Stimulated activated CD8-positive, alpha-beta memory T cell treated with anti-CD3 and anti-CD28 coated beads, Interleukin-12 subunit alpha, Interleukin-12 subunit beta, amount 100 ng/mL, for 24 hours (primary cell): ENCODE measurements at regions not wholly inside any gene's neighbourhood (a gene's known extent, or its start where the extent isn't known, plus 50 kb on each side); places are given as distances from the start of the nearest gene placed in this dataset.

Experiments used
- DNase-seq: peaks from one replicate; pipeline ENCODE4 v3.0.0-alpha.2; 2020; ENCODE audit errors: extremely low read depth

DNA sequence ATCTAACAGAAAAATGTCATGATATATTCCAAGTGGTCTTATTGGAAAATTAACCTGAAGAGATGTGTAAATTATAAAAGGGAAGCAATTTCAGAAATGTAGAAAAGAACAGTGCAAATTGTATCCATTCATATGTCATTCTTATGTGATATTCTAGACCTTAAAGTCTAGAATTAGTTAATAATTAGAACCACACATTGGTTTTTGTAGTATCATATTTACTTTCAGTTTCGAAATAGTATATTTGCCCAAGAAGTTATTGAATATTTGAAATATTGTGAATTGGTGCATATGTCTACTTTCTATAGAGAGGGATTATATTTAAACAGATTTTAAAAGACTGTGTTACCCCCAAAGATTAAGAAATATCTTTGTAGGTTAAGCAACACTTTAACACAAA, 1348.6 kb upstream of the ACVR2A start:
- DNase-seq = no peak

DNA sequence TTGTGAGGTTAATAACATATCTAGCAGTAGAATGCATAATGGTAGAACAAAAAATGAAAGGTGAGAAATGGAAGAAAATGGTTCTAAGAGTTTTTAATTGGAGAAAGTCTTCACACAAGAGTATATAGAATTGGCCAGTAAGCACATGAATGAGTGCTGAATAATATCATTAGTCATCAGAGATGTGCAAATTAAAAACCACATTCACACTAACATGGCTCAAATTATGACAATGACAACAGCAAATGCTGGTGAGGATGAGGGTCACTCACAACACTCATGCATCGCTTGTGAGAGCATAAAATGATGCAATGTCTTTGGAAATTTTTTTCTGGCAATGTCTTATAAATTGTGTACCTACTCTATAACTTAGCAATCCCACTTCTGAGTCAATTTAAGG, 1355.4 kb upstream of the ACVR2A start:
- no peak for DNase-seq

DNA sequence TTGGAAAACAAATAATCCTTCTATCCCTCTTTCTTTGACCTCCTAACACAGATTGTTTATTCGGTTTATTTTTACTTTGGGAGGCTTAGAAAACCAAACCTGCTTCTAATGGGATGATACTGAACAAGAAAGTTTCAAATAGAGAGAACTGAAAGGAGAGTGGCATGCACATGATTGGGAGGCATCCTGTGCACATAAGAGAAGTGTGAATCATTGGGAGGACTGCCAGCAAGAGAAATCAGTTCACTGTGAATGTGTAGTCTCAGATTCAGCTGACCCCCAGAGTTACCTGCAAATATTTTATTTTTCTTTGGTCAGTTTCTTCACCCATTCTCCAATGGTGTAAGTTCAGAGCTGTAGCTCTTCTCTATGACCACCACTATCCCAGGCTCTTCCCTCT, 1363.2 kb upstream of the ACVR2A start:
- no peak for DNase-seq

DNA sequence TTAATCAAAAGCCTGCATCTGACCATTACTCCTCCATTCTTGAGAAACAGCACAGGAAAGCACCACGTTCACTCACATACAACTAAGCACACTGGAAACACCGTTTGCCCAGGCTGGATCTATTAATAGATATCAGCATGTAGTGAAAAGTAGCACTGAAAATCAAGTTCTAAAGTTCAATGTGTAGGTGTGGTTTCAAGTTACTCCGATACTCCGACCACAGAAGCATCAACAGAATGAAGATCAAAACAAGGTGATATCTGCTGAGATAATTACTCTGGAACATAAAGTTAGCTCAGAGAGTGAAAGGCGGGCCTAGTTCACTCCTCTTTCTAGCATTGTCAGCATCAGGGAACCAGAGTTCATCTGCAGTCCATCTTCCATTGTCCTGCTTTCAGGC, 1367.4 kb upstream of the ACVR2A start:
- no peak for DNase-seq

DNA sequence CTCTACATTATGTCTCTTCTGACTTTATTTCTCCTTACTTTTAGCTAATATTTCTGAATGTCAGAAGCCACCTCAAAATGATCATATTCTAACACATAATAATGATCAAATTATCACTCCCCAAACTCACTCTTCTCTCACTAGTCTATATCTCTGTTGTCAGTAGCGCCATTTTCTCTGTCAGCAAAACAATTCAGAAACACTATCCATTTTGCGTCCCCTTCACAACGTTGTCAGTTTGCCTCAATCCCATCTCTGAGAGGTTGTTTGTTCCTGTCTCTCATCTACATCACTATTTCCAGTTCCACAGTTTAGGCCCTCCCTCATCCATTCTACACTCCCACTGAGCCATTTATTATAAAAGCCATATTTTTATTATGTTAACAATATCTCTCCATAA, 1376.3 kb upstream of the ACVR2A start:
- DNase-seq = no peak

DNA sequence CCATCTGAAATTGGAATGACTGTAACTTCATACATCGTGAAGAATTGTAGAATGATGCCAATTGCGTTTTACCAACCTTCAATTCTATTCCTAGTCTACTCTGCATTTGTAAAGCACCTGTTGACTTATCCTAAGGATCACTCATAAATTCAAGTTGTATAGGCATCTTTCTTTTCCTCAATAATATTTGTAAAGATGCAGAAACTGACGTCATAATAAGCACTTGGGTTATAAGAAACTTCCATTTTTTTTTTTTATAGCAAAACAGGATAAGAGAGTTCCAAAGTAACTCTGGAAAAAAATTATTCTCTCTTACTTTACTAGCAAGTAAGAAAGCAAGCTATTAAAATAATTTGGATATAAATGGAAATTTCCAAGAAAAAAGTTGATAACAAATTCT, 1377.4 kb upstream of the ACVR2A start:
- DNase-seq = no peak

DNA sequence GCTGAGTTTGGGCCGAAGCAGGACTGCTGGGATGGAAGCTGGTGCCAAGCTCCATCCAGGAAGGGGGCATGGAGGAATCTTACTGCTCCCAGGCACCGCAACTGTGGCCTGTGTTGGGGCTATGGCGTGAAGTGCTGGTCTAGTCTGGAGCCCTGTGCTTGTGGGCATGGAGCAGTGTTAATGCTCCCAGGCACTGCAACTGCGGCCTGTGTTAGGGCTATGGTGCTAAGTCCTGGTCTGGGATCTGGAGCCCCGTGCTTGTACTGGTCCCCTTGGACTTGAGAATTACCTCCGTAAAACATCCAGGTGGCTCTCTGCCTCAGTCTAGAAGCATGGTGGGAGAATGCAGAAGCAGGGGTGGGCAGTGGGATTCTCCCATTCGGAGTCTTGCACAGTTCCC, 1379.4 kb upstream of the ACVR2A start:
- DNase-seq = no peak

DNA sequence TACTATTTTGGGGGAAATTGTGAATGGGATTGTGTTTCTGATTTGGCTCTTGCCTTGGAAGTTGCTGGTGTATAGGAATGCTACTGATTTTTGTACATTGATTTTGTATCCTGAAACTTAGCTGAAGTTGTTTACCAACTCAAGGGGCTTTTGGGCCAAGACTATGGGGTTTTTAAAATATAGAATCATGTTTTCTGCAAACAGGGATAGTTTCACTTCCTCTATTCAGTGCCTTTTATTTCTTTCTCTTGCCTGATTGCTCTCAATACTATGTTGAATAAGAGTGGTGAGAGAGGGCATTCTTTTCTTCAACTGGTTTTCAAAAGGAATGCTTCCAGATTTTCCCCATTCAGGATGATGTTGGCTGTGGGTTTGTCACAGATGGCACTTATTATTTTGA, 1383.8 kb upstream of the ACVR2A start:
- DNase-seq = no peak

DNA sequence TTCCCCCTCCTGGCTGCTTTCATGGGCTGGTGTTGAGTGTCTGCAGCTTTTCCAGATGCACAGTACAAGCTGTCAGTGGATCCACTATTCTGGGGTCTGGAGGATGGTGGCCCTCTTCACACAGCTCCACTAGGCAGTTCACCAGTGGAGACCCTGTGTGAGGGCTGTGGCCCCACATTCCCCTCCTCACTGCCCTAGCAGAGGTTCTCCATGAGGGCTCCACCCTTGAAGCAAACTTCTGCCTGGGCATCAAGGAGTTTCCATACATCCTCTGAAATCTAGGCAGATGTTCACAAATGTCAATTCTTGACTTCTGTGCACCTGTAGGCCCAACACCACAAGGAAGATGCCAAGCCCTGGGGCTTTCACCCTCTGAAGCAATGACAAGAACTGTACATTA, 1386.2 kb upstream of the ACVR2A start:
- no peak for DNase-seq

DNA sequence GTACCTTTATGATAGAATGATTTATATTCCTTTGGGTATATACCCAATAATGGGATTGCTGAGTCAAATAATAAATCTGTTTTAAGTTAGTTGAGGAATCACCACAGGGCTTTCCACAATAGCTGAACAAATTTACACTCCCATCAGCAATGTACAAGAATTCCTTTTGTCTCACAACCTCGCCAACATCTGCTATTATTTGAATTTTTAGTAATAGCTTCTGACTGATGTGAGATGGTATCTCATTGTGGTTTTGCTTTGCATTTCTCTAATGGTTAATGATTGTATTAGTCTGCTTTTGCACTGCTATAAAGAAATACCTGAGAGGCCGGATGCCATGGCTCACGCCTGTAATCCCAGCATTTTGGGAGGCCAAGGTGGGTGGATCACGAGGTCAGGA, 1387.6 kb upstream of the ACVR2A start:
- no peak for DNase-seq

DNA sequence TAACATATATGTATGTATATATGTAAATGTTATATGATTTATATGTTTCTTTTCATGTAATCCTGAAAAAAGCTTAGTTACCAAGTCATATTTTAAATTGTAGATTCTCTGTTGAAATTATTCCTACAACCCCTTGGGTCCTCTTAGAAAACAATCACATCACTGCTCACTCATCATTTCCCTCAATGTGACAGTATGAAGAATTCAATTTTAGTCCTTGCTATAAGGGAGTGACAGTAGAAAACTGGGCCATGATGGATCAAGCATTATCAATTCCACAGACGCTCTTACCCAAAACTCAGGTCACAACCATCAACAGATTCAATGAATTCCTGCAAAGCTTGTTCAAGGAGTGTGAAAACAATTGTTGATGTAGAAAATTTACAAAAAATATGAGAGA, 1389.5 kb upstream of the ACVR2A start:
- DNase-seq = no peak

DNA sequence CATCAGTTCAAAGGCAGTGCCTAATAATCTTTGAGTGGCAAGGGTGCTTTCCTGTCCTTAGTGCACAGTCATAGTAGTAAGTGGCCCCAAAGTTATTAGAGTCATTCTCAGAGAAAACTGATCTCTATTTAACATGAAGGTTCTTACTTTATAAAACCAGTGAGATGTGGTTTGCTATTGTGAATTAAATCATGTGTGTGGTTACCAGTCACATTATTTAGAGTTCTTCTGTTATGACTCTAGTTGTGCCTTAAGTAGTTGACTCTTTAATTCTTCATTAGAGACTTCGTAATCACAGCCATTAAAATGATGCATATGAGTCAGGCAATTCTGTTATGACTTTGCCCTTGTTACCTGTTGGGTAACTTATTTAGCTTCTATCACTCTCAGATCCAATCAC, 1392.9 kb upstream of the ACVR2A start:
- DNase-seq = no peak

DNA sequence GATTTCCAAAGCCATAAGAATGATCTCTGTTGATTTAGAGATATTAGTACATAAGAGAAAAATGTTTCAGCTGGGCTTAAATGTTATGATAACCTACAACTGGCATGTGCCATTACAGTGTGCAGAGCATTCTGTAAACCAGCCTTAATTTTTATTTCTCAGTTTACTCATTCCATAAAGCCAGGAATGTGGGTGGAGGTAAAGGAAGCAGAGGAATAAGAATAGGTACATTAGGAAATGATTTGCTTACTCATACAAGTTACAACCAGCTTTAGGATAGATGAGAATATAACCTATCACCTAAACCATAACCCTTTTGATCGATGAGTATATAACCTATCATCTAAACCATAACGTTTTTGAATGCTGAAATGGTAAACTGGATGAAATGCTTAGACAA, 1394.7 kb upstream of the ACVR2A start:
- no peak for DNase-seq

DNA sequence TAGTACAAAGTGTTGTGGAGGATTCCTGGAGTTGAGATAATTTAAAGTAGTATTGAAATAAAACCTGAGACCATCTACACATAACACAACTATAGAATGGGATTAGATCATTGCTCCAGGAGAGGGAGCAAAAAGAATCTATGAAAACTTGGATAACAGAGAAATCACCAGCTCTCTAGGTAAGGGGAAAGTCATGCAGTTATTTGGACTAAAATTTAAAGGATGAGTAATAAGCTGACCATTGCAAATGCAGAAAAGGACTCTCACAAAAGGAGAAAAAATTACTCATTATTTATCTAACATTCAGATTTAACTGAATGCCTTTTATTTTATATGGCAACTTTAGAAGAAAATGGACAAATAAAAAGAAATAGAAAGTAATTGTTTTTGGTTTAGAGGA, 1399.8 kb upstream of the ACVR2A start:
- DNase-seq = no peak

DNA sequence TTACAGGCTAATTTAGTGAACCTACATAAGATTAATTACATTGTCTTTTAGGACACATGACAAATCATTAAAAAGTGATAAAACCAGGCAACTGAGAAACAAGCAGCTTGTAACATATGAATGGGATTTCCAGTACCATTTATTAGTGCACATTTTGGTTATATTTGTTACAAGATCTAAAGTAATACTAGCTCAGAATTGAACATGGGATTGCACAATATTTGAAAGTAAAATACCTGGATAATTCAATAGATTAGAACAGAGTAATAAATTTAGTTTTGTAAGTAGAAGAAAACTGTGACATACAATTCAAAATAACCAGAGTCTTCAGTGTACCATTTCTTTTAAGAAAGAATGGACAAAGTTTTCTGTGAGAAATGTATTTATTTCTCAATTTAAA, 1400.7 kb upstream of the ACVR2A start:
- no peak for DNase-seq

DNA sequence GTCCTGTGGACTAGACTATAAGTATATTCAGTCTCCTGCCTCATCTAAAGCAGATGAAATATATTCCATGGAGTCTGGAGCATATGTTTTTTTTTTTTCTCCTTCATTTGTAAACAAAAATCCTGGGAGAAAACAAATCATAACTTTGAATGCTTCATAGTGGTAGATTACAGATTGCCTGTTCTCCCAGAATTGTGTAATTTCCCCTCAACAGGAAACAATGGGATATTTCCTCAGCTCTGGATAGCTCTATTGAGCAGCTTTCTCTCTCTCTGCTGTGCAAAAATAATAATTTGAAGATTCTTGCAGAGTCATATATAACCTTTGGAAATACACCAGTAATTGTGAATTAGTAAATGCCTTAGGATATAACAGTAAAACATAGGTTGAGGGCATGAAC, 1406.6 kb upstream of the ACVR2A start:
- DNase-seq = no peak

DNA sequence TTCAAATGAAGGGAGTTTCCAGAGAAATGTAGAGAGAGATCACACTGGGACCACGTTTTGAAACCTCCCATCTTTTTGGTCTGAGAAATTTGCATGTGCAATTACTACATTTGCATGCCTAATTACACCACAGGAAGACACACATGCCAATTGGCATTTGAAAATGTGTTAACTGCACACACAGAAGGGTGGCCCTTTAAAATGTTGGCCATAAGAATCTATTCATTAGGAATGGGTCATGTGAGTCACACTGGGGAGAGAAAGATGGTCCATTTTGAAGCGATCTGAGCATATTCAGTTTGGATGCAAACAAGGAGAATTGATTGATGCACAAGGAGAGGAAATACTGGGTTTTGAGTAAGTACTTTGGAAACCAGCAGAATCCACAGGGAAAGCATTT, 1407.1 kb upstream of the ACVR2A start:
- no peak for DNase-seq

DNA sequence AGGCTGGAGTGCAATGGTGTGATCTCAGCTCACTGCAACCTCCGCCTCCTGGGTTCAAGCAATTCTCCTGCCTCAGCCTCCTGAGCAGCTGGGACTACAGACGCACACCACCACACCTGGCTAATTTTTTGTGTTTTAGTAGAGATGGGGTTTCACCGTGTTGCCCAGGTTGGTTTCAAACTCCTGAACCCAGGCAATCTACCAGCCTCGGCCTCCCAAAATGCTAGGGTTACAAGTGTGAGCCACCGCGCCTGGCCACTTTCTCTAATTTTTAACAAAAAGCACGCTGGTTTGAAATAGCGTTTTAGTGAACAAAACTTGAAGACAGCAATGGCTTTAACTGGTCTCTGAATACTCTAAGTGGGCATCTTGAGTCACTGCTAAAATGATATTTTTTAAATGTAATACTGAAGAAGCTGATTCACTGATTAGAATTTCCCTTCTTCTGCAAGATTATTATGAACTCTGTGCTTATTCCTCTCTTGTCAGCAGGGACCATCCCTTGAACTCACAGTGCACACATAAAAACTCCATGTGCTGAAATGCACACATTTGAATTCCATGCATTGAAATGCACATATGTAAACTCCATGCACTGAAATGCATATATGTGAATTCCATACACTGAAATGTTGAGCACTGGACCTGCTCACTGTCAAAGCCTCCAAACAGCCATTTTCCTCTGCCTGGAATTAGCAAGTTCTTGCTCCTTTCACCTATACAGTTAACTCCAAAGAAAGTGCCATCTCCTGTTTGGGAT, 1411.5 kb upstream of the ACVR2A start:
- no peak for DNase-seq

DNA sequence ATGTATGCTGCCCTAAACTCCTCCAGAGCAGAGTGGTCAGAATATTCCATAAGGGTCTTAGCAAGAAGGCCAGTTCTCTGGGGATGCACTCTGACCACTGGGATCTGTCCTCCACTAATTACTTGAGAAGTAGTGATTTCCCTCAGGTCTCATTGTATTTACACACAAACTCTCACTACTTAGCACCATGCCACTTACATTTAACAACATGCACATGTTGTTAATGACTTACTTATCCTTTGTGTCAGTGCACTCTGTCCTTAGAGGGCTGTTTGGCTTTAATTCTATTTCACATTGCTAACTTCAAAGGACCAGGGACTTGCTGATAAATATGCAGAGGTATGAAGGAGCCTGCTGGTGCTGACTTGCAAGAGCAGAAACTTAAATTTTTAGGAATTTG, 1415.5 kb upstream of the ACVR2A start:
- DNase-seq = no peak

DNA sequence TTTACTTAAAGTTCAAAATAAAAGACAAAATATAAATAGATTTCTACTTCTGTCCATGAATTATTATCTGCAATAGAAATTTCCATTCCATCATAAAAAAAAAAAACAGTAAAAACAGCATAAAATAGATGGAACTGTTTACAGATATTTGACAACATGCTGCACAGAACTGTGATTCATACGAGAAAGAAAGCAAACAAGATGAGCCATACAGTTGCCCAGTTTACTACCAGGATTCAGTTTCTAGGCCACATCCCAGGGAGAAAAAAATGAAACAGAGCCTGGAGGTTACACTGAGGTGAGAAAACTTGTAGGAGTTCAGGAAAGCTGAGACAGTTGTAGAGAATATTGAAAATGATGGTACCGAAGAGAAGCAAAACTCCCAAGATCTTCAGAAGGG, 1426.9 kb upstream of the ACVR2A start:
- no peak for DNase-seq

DNA sequence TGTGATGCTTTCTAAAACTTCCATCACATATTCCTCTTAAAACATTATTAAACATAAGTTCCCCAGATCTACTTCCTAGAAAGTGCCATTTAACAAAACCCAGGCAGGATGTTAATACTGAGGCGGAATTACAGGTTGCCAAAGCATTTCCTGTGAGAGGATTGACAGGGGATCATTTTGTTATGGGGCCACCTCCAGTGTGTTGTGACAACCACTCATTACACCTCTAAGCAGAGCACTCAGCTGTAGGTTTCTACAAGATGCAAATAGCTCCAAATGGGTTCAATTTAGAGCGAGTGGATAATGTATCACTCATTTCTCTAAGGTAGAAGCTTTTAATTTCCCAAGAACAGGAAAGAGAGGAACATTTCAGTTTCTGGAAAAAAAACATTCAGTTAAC, 1429.5 kb upstream of the ACVR2A start:
- no peak for DNase-seq

DNA sequence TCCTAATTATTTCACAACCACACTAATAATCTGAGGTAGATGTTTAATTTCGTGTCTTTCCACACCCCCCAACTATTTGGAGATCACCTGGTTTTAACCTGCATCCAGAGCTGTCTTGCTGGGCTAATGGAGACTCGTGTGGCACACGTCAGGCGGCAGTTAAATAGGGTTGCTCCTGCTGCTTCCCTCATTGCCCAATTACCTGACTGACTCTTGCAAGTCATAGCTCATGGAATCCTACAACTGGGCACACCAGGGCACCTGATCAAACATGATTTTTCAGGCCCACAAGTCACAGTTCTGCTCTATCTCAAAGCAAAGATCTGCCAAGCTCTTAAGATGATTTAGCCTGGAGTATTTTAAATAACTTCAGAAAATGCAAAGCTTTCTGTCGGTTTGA, 1430.4 kb upstream of the ACVR2A start:
- no peak for DNase-seq

DNA sequence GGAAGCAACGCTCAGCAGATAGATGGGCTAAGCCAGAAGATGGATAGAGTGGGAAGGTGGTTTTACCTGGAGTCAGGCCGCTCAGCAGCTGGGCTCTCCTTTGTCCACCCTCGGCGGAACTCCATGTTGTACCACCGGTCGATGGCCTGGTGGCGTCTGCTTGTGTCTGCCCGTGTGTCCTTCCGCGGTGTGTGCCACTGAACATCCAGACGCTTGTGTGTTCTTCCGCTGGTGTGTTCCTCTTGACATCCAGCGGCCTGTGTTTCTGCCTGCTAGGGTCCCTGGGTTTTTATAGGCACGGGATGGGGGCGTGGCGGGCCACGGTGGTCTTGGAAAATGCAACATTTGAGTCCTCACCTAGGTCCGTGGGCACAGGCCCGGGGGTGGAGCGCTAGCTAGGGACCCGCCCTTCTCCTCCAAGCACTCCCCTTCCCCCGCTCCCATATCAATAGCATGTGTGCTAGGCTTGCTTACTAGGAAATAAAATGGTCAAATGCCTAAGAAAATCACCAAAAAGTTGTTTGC, 1431.7 kb upstream of the ACVR2A start:
- no peak for DNase-seq

DNA sequence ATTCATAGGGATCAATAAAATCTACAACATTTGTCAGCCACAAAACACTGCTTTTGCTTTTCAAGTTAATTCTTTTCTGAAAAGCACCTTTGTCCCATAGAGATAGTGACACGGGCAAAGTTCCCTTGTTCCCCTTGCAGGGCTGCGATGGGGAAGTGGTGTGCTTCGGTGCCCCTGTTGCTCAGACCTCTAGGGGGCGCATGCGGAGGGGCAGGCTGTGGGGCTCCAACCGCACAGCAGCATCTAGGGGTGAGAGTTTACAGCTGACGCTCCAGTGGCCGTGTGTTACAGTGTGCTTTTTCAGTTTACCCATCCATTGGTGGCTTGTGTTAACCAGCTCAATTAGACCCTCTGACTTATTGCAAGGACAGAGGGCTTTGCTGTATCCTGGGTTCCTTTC, 1432.2 kb upstream of the ACVR2A start:
- no peak for DNase-seq
